Nephron (organoid): ENCODE measurements at regions not wholly inside any gene's neighbourhood (a gene's known extent, or its start where the extent isn't known, plus 50 kb on each side); places are given as distances from the start of the nearest gene placed in this dataset.

Source experiments
- H3K27ac Mint-ChIP-seq, 3 experiments: 2 replicates each; pipeline ENCODE4 v1.8.0; 2020; ENCODE audit warnings: mixed read lengths in 3 of 3, mild to moderate bottlenecking in 2 of 3, moderate library complexity in 1 of 3
- H3K27me3 Mint-ChIP-seq: 2 replicates; pipeline ENCODE4 v1.8.0; 2021; ENCODE audit warnings: low read depth, mild to moderate bottlenecking, moderate library complexity, mixed read lengths
- H3K36me3 Mint-ChIP-seq: 2 replicates; pipeline ENCODE4 v1.8.0; 2020; ENCODE audit warnings: low read depth, mixed read lengths
- H3K4me1 Mint-ChIP-seq: 2 replicates; pipeline ENCODE4 v1.8.0; 2020; ENCODE audit warnings: mixed read lengths
- H3K4me3 Mint-ChIP-seq, 3 experiments: 2 replicates each; pipeline ENCODE4 v1.8.0; 2020; ENCODE audit warnings: mild to moderate bottlenecking in 3 of 3, mixed read lengths in 3 of 3, moderate library complexity in 2 of 3
- H3K9me3 Mint-ChIP-seq: 2 replicates; pipeline ENCODE4 v1.8.0; 2020; ENCODE audit warnings: mixed read lengths
- CTCF ChIP-seq, 3 experiments: fragments of 200-600 bp; sonication (generic); IDR thresholded peaks; one replicate each; pipeline ENCODE4 v1.5.0; 2021; ENCODE audit warnings: antibody characterized with exemption in 3 of 3; ENCODE audit not compliant: unreplicated experiment in 3 of 3

GRCh38 chr1:189939967-189940366 lies 537.7 kb downstream of the BRINP3 start:
- H3K9me3 Mint-ChIP-seq, result no peaks in the 10 kb centered on the region
- no peak overlapping the region for H3K4me3 Mint-ChIP-seq
- no peaks in the 10 kb centered on the region for H3K4me1 Mint-ChIP-seq
- TF ChIP-seq CTCF (IDR thresholded peaks at IDR 0.05; ENCODE audit: unreplicated experiment in 3 of 3), result no peak
- H3K27me3 Mint-ChIP-seq, result no peaks in the 10 kb centered on the region
- no peaks in the 10 kb centered on the region for H3K36me3 Mint-ChIP-seq
- H3K27ac Mint-ChIP-seq, result no peak overlapping the region

GRCh38 chr1:189941922-189942321 lies 535.7 kb downstream of the BRINP3 start:
- no peak overlapping the region for H3K27ac Mint-ChIP-seq
- H3K4me1 Mint-ChIP-seq, result no peaks in the 10 kb centered on the region
- TF ChIP-seq CTCF (IDR thresholded peaks at IDR 0.05; ENCODE audit: unreplicated experiment in 3 of 3), result no peak
- H3K4me3 Mint-ChIP-seq, result no peak overlapping the region
- H3K9me3 Mint-ChIP-seq, result no peaks in the 10 kb centered on the region
- no peaks in the 10 kb centered on the region for H3K36me3 Mint-ChIP-seq
- no peaks in the 10 kb centered on the region for H3K27me3 Mint-ChIP-seq

- Mint-ChIP-seq H3K27ac (no peak overlapping the region), H3K9me3 (no peaks in the 10 kb centered on the region), H3K27me3 (no peaks in the 10 kb centered on the region), H3K36me3 (no peaks in the 10 kb centered on the region), H3K4me1 (no peaks in the 10 kb centered on the region), H3K4me3 (no peak overlapping the region)
- no peak for TF ChIP-seq CTCF (IDR thresholded peaks at IDR 0.05; ENCODE audit: unreplicated experiment in 3 of 3)
Measured at GRCh38 chr1:189958756-189959155, 518.9 kb downstream of the BRINP3 start.

GRCh38 chr1:189960769-189961168 lies 516.9 kb downstream of the BRINP3 start:
- H3K36me3 Mint-ChIP-seq, result no peaks in the 10 kb centered on the region
- no peak overlapping the region for H3K4me3 Mint-ChIP-seq
- no peaks in the 10 kb centered on the region for H3K9me3 Mint-ChIP-seq
- no peaks in the 10 kb centered on the region for H3K4me1 Mint-ChIP-seq
- TF ChIP-seq CTCF (IDR thresholded peaks at IDR 0.05; ENCODE audit: unreplicated experiment in 3 of 3), result no peak
- no peak overlapping the region for H3K27ac Mint-ChIP-seq
- no peaks in the 10 kb centered on the region for H3K27me3 Mint-ChIP-seq

- H3K36me3 Mint-ChIP-seq, result no peaks in the 10 kb centered on the region
Measured at GRCh38 chr1:189962181-189962580, 515.5 kb downstream of the BRINP3 start.

More at GRCh38 chr1:189962181-189962580, 515.5 kb downstream of the BRINP3 start:
- Mint-ChIP-seq H3K4me3 (no peak overlapping the region), H3K4me1 (no peaks in the 10 kb centered on the region), H3K27ac (no peak overlapping the region), H3K27me3 (no peaks in the 10 kb centered on the region), H3K9me3 (no peaks in the 10 kb centered on the region)
- no peak for TF ChIP-seq CTCF (IDR thresholded peaks at IDR 0.05; ENCODE audit: unreplicated experiment in 3 of 3)
